Neural progenitor cell (in vitro differentiated cells): ENCODE measurements at regions not wholly inside any gene's neighbourhood (a gene's known extent, or its start where the extent isn't known, plus 50 kb on each side); places are given as distances from the start of the nearest gene placed in this dataset.

Experiments used
- DNase-seq: peaks from one replicate; pipeline ENCODE4 v3.0.0-alpha.2; 2016; ENCODE audit warnings: low spot score
- H2AFZ ChIP-seq: fragments of 200-600 bp; sonication (generic); replicated peaks from 2 replicates; pipeline ENCODE4 v1.6.1; 2016; ENCODE audit warnings: antibody characterized with exemption
- H3F3A ChIP-seq: fragments of 200-600 bp; sonication (generic); 2 replicates; pipeline ENCODE4 v1.6.1; 2016; ENCODE audit warnings: antibody characterized with exemption, low read depth
- H3K27ac ChIP-seq: fragments of 200-600 bp; sonication (generic); 2 replicates; pipeline ENCODE4 v1.5.1; 2016; ENCODE audit warnings: mild to moderate bottlenecking
- H3K27me3 ChIP-seq: fragments of 200-600 bp; sonication (generic); 2 replicates; pipeline ENCODE4 v1.6.1; 2016; ENCODE audit warnings: mild to moderate bottlenecking, moderate library complexity
- H3K36me3 ChIP-seq: fragments of 200-600 bp; sonication (generic); 2 replicates; pipeline ENCODE4 v1.5.1; 2016
- H3K4me1 ChIP-seq: fragments of 200-600 bp; sonication (generic); 2 replicates; pipeline ENCODE4 v1.6.1; 2016; ENCODE audit warnings: mixed run types
- H3K4me2 ChIP-seq: fragments of 200-600 bp; sonication (generic); 2 replicates; pipeline ENCODE4 v1.6.1; 2016
- H3K4me3 ChIP-seq: fragments of 200-600 bp; sonication (generic); 2 replicates; pipeline ENCODE4 v1.5.1; 2016
- H3K79me2 ChIP-seq: fragments of 200-600 bp; sonication (generic); 2 replicates; pipeline ENCODE4 v1.6.1; 2016; ENCODE audit warnings: low read depth
- H3K9ac ChIP-seq: fragments of 200-600 bp; sonication (generic); 2 replicates; pipeline ENCODE4 v1.6.1; 2016
- H3K9me3 ChIP-seq: fragments of 200-600 bp; sonication (generic); 2 replicates; pipeline ENCODE4 v1.5.1; 2016; ENCODE audit warnings: low read depth
- H4K20me1 ChIP-seq: fragments of 200-600 bp; sonication (generic); 2 replicates; pipeline ENCODE4 v1.6.1; 2016; ENCODE audit warnings: low read depth
- H3K27ac Mint-ChIP-seq: 3 replicates; pipeline ENCODE4 v1.8.0; 2021; ENCODE audit warnings: mixed read lengths
- H3K27me3 Mint-ChIP-seq: 2 replicates; pipeline ENCODE4 v1.8.0; 2022; ENCODE audit warnings: low read depth, mild to moderate bottlenecking, inconsistent platforms, moderate library complexity, mixed read lengths; ENCODE audit not compliant: insufficient read depth
- H3K36me3 Mint-ChIP-seq: 3 replicates; pipeline ENCODE4 v1.8.0; 2021; ENCODE audit warnings: mixed read lengths
- H3K4me1 Mint-ChIP-seq: 3 replicates; pipeline ENCODE4 v1.8.0; 2021; ENCODE audit warnings: mixed read lengths
- H3K4me3 Mint-ChIP-seq: 3 replicates; pipeline ENCODE4 v1.8.0; 2021; ENCODE audit warnings: mild to moderate bottlenecking, moderate library complexity, mixed read lengths
- H3K9me3 Mint-ChIP-seq: 3 replicates; pipeline ENCODE4 v1.8.0; 2020; ENCODE audit warnings: mixed read lengths
- CTCF ChIP-seq: fragments of 200-600 bp; sonication (generic); IDR thresholded peaks from 2 replicates; pipeline ENCODE4 v1.5.1; 2017; ENCODE audit warnings: antibody characterized with exemption, mild to moderate bottlenecking
- EZH2 ChIP-seq: fragments of 200-600 bp; sonication (generic); IDR thresholded peaks from 2 replicates; pipeline ENCODE4 v1.6.1; 2017; ENCODE audit warnings: antibody characterized with exemption, mild to moderate bottlenecking, moderate library complexity
- EZH2phosphoT487 ChIP-seq: fragments of 200-600 bp; sonication (generic); IDR thresholded peaks from 2 replicates; pipeline ENCODE4 v1.6.1; 2017; ENCODE audit warnings: antibody characterized with exemption

- Histone ChIP-seq H3K4me2 (no peak overlapping the region), H3K36me3 (no peaks in the 10 kb centered on the region), H3K9me3 (no peaks in the 10 kb centered on the region), H3F3A (no peaks in the 10 kb centered on the region), H3K79me2 (no peaks in the 10 kb centered on the region), H3K4me1 (no peaks in the 10 kb centered on the region), H3K27ac (no peak overlapping the region), H3K27me3 (no peaks in the 10 kb centered on the region), H3K9ac (no peak overlapping the region), H2AFZ (no peak overlapping the region), H4K20me1 (no peaks in the 10 kb centered on the region), H3K4me3 (no peak overlapping the region)
- Mint-ChIP-seq H3K4me3 (no peak overlapping the region), H3K4me1 (no peaks in the 10 kb centered on the region), H3K27me3 (peaks cover 2% of the 10 kb centered on the region), H3K36me3 (no peaks in the 10 kb centered on the region), H3K27ac (no peak overlapping the region), H3K9me3 (no peaks in the 10 kb centered on the region)
- TF ChIP-seq EZH2phosphoT487 (no peak), CTCF (no peak), EZH2 (no peak)
- DNase-seq = no peak
Measured at GRCh38 chr2:155583674-155584195, 748.8 kb downstream of the NR4A2 start.

GRCh38 chr2:155574941-155575340 lies 757.6 kb downstream of the NR4A2 start:
- H4K20me1 ChIP-seq = no peaks in the 10 kb centered on the region
- H3K27me3 ChIP-seq = no peaks in the 10 kb centered on the region
- H3K27me3 Mint-ChIP-seq = no peaks in the 10 kb centered on the region
- H3K9me3 Mint-ChIP-seq = peaks cover 9% of the 10 kb centered on the region
- no peak overlapping the region for H3K4me2 ChIP-seq
- TF ChIP-seq EZH2phosphoT487 = no peak
- no peak for TF ChIP-seq EZH2
- no peak for TF ChIP-seq CTCF
- H3K4me1 Mint-ChIP-seq = no peaks in the 10 kb centered on the region
- H3K4me1 ChIP-seq = no peaks in the 10 kb centered on the region
- no peaks in the 10 kb centered on the region for H3F3A ChIP-seq
- H3K79me2 ChIP-seq = no peaks in the 10 kb centered on the region
- DNase-seq = no peak
- no peaks in the 10 kb centered on the region for H3K9me3 ChIP-seq
- H3K36me3 ChIP-seq = no peaks in the 10 kb centered on the region
- H3K27ac Mint-ChIP-seq = no peak overlapping the region
- H3K4me3 Mint-ChIP-seq = no peak overlapping the region
- no peak overlapping the region for H2AFZ ChIP-seq
- no peaks in the 10 kb centered on the region for H3K36me3 Mint-ChIP-seq
- no peak overlapping the region for H3K9ac ChIP-seq
- no peak overlapping the region for H3K4me3 ChIP-seq
- no peak overlapping the region for H3K27ac ChIP-seq

GRCh38 chr2:155547571-155547970 lies 785.0 kb downstream of the NR4A2 start:
- H3K27ac Mint-ChIP-seq = no peak overlapping the region
- no peaks in the 10 kb centered on the region for H3K27me3 Mint-ChIP-seq
- Histone ChIP-seq H2AFZ (no peak overlapping the region), H3F3A (no peaks in the 10 kb centered on the region), H3K79me2 (no peaks in the 10 kb centered on the region), H3K36me3 (no peaks in the 10 kb centered on the region), H3K4me3 (no peak overlapping the region), H3K4me2 (no peak overlapping the region), H3K27ac (no peak overlapping the region), H3K9me3 (no peaks in the 10 kb centered on the region), H3K27me3 (no peaks in the 10 kb centered on the region), H4K20me1 (no peaks in the 10 kb centered on the region), H3K9ac (no peak overlapping the region), H3K4me1 (no peaks in the 10 kb centered on the region)
- no peak for DNase-seq
- H3K9me3 Mint-ChIP-seq = no peaks in the 10 kb centered on the region
- TF ChIP-seq EZH2 = no peak
- TF ChIP-seq CTCF = no peak
- TF ChIP-seq EZH2phosphoT487 = no peak
- H3K36me3 Mint-ChIP-seq = no peaks in the 10 kb centered on the region
- no peak overlapping the region for H3K4me3 Mint-ChIP-seq
- H3K4me1 Mint-ChIP-seq = no peaks in the 10 kb centered on the region
